IMR-90 (cell line): ENCODE measurements at regions not wholly inside any gene's neighbourhood (a gene's known extent, or its start where the extent isn't known, plus 50 kb on each side); places are given as distances from the start of the nearest gene placed in this dataset.

Experiments
- BHLHE40 ChIP-seq: fragments of 150-350 bp; IDR thresholded peaks from 2 replicates; pipeline ENCODE4 v1.6.1; 2016; ENCODE audit warnings: mild to moderate bottlenecking, low read depth, low read length
- CEBPB ChIP-seq: IDR thresholded peaks from 2 replicates; pipeline ENCODE4 v1.6.1; 2012; ENCODE audit warnings: low read depth, low read length, improper control_type of control experiment
- CHD1 ChIP-seq: IDR thresholded peaks from 2 replicates; pipeline ENCODE4 v1.6.1; 2012; ENCODE audit warnings: low read depth, low read length, improper control_type of control experiment
- CTCF ChIP-seq: conservative IDR thresholded peaks from 2 replicates; pipeline ENCODE4 v1.5.1; 2012; ENCODE audit warnings: mild to moderate bottlenecking, low read depth, low read length, improper control_type of control experiment
- ELK1 ChIP-seq: fragments of 150-350 bp; IDR thresholded peaks from 2 replicates; pipeline ENCODE4 v1.6.1; 2016; ENCODE audit warnings: low read depth, mild to moderate bottlenecking, low read length, moderate library complexity, borderline replicate concordance
- FOS ChIP-seq: fragments of 150-350 bp; IDR thresholded peaks from 2 replicates; pipeline ENCODE4 v1.6.1; 2016; ENCODE audit warnings: low read depth, low read length
- MAZ ChIP-seq: IDR thresholded peaks from 2 replicates; pipeline ENCODE4 v1.6.1; 2012; ENCODE audit warnings: low read depth, mild to moderate bottlenecking, low read length, improper control_type of control experiment, moderate library complexity, borderline replicate concordance
- POLR2A ChIP-seq: IDR thresholded peaks from 2 replicates; pipeline ENCODE4 v1.6.1; 2012; ENCODE audit warnings: mild to moderate bottlenecking, low read depth, low read length
- RAD21 ChIP-seq: IDR thresholded peaks from 2 replicates; pipeline ENCODE4 v1.6.1; 2012; ENCODE audit warnings: low read length, improper control_type of control experiment
- RFX5 ChIP-seq: IDR thresholded peaks from 2 replicates; pipeline ENCODE4 v1.8.0; 2012; ENCODE audit warnings: low read depth, mild to moderate bottlenecking, low read length, moderate library complexity

GRCh38 chr6:56730663-56731529 is 88.2 kb upstream of the DST start:
- no peak for TF ChIP-seq CTCF
- no peak for TF ChIP-seq RAD21
- no peak for TF ChIP-seq CHD1
- TF ChIP-seq CEBPB = no peak
- TF ChIP-seq POLR2A = no peak
- no peak for TF ChIP-seq MAZ
- TF ChIP-seq RFX5 = no peak
- no peak for TF ChIP-seq BHLHE40
- no peak for TF ChIP-seq ELK1
- TF ChIP-seq FOS = 0 out of 2 replicates have a peak, but pooled peaks have one; percentile 49
